Vagina (tissue), 2 donors: ENCODE measurements at regions not wholly inside any gene's neighbourhood (a gene's known extent, or its start where the extent isn't known, plus 50 kb on each side); places are given as distances from the start of the nearest gene placed in this dataset.

ENCODE experiments used
- DNase-seq, 2 donors: peaks; one replicate each; pipeline ENCODE4 v3.0.0-alpha.2; 2017; ENCODE audit errors: extremely low spot score in 2 of 2
- H3K27ac ChIP-seq: fragments of 200-600 bp; sonication (generic); one replicate; pipeline ENCODE4 v1.5.1; 2019
- H3K27me3 ChIP-seq: fragments of 200-600 bp; sonication (generic); one replicate; pipeline ENCODE4 v1.5.1; 2019
- H3K36me3 ChIP-seq, 2 donors: fragments of 200-600 bp; sonication (generic); one replicate each; pipeline ENCODE4 v1.5.1; 2017 to 2019
- H3K4me1 ChIP-seq: fragments of 200-600 bp; sonication (generic); one replicate; pipeline ENCODE4 v1.5.1; 2019
- H3K4me3 ChIP-seq, 2 donors: fragments of 200-600 bp; sonication (generic); 1 replicate in 1 of 2; 2 replicates in 1 of 2; pipeline ENCODE4 v1.5.1; 2016 to 2019
- H3K9me3 ChIP-seq: fragments of 200-600 bp; sonication (generic); one replicate; pipeline ENCODE4 v1.5.1; 2019
- CTCF ChIP-seq, 3 experiments: fragments of 450-650 bp in 2 of 3; fragments of 200-600 bp in 1 of 3; sonication (generic) in 1 of 3; IDR thresholded peaks; one replicate each; pipeline ENCODE4 v1.5.1; 2017 to 2019; ENCODE audit warnings: antibody characterized with exemption in 3 of 3, mild to moderate bottlenecking in 2 of 3, moderate library complexity in 2 of 3
- POLR2A ChIP-seq, 2 donors: fragments of 450-650 bp; IDR thresholded peaks; one replicate each; pipeline ENCODE4 v1.6.1; 2017; ENCODE audit warnings: antibody characterized with exemption in 2 of 2, mild to moderate bottlenecking in 2 of 2, moderate library complexity in 2 of 2
- POLR2AphosphoS5 ChIP-seq, 2 donors: sonication (generic); formaldehyde crosslinking; IDR thresholded peaks; one replicate each; pipeline ENCODE4 v1.9.0; 2017; ENCODE audit warnings: antibody characterized with exemption in 2 of 2, mild to moderate bottlenecking in 2 of 2, low read depth in 1 of 2; ENCODE audit not compliant: insufficient read depth in 1 of 2
- intact Hi-C: fragments of 100-400 bp; cut with DNase I; formaldehyde crosslinking; loops from one replicate; pipeline ENCODE4 v1.15.1; 2023

GRCh38 chr3:195005759-195006510 lies 265.0 kb downstream of the XXYLT1 start:
- Histone ChIP-seq H3K27ac (no peak overlapping the region), H3K36me3 (no peaks in the 10 kb centered on the region), H3K4me3 (no peak overlapping the region), H3K9me3 (no peaks in the 10 kb centered on the region), H3K27me3 (no peaks in the 10 kb centered on the region), H3K4me1 (peaks cover 22% of the 10 kb centered on the region)
- intact Hi-C loops = no loop called here
- TF ChIP-seq POLR2A (IDR thresholded peaks at IDR 0.05) (no peak), CTCF (IDR thresholded peaks at IDR 0.05) (no peak), POLR2AphosphoS5 (IDR thresholded peaks at IDR 0.05; ENCODE audit: insufficient read depth in 1 of 2, low read depth in 1 of 2) (no peak)
- peak; percentile 77 to 93 for DNase-seq

GRCh38 chr3:195007151-195007550 lies 263.8 kb downstream of the XXYLT1 start:
- no peak for TF ChIP-seq POLR2AphosphoS5 (IDR thresholded peaks at IDR 0.05; ENCODE audit: insufficient read depth in 1 of 2, low read depth in 1 of 2)
- TF ChIP-seq POLR2A (IDR thresholded peaks at IDR 0.05) = no peak
- TF ChIP-seq CTCF (IDR thresholded peaks at IDR 0.05) = no peak
- Histone ChIP-seq H3K27ac (no peak overlapping the region), H3K36me3 (no peaks in the 10 kb centered on the region), H3K9me3 (no peaks in the 10 kb centered on the region), H3K27me3 (no peaks in the 10 kb centered on the region), H3K4me3 (no peak overlapping the region), H3K4me1 (peaks cover 16% of the 10 kb centered on the region)
- intact Hi-C loops = no loop called here
- DNase-seq = no peak

- H3K4me1 ChIP-seq = peaks cover 10% of the 10 kb centered on the region
- no peak overlapping the region for H3K27ac ChIP-seq
- no peaks in the 10 kb centered on the region for H3K27me3 ChIP-seq
- intact Hi-C loops = no loop called here
- H3K4me3 ChIP-seq = no peak overlapping the region
- H3K9me3 ChIP-seq = no peaks in the 10 kb centered on the region
- DNase-seq = no peak
- no peaks in the 10 kb centered on the region for H3K36me3 ChIP-seq
- TF ChIP-seq POLR2A (IDR thresholded peaks at IDR 0.05) = no peak
- TF ChIP-seq POLR2AphosphoS5 (IDR thresholded peaks at IDR 0.05; ENCODE audit: insufficient read depth in 1 of 2, low read depth in 1 of 2) = peak in 1 of 2 donors; percentile 49
- TF ChIP-seq CTCF (IDR thresholded peaks at IDR 0.05) = no peak
These were observed 263.2 kb downstream of the XXYLT1 start for GRCh38 chr3:195007766-195008165.

GRCh38 chr3:195008816-195009215 lies 262.1 kb downstream of the XXYLT1 start:
- H3K4me3 ChIP-seq = no peak overlapping the region
- no peak overlapping the region for H3K27ac ChIP-seq
- TF ChIP-seq CTCF (IDR thresholded peaks at IDR 0.05) = no peak
- TF ChIP-seq POLR2AphosphoS5 (IDR thresholded peaks at IDR 0.05; ENCODE audit: insufficient read depth in 1 of 2, low read depth in 1 of 2) = no peak
- TF ChIP-seq POLR2A (IDR thresholded peaks at IDR 0.05) = no peak
- no peaks in the 10 kb centered on the region for H3K27me3 ChIP-seq
- H3K36me3 ChIP-seq = no peaks in the 10 kb centered on the region
- intact Hi-C loops = no loop called here
- H3K4me1 ChIP-seq = peaks cover under 1% of the 10 kb centered on the region
- H3K9me3 ChIP-seq = no peaks in the 10 kb centered on the region
- no peak for DNase-seq

GRCh38 chr3:195009616-195010015 lies 261.3 kb downstream of the XXYLT1 start:
- no peaks in the 10 kb centered on the region for H3K36me3 ChIP-seq
- DNase-seq = no peak
- no peaks in the 10 kb centered on the region for H3K27me3 ChIP-seq
- no peaks in the 10 kb centered on the region for H3K4me1 ChIP-seq
- no peaks in the 10 kb centered on the region for H3K9me3 ChIP-seq
- intact Hi-C loops = no loop called here
- TF ChIP-seq CTCF (IDR thresholded peaks at IDR 0.05) (no peak), POLR2A (IDR thresholded peaks at IDR 0.05) (no peak), POLR2AphosphoS5 (IDR thresholded peaks at IDR 0.05; ENCODE audit: insufficient read depth in 1 of 2, low read depth in 1 of 2) (no peak)
- H3K27ac ChIP-seq = no peak overlapping the region
- H3K4me3 ChIP-seq = no peak overlapping the region
